RWPE2 (cell line): ENCODE measurements at regions not wholly inside any gene's neighbourhood (a gene's known extent, or its start where the extent isn't known, plus 50 kb on each side); places are given as distances from the start of the nearest gene placed in this dataset.

ENCODE experiments used
- ATAC-seq: fragments of 200-7000 bp; cut with Tn5 transposase; 3 replicates; pipeline ENCODE4 v1.9.1; 2021; ENCODE audit warnings: low read depth
- DNase-seq: peaks from one replicate; pipeline ENCODE4 v3.0.0-alpha.2; 2020; ENCODE audit warnings: low spot score
- H3K27ac ChIP-seq: fragments of 450-650 bp; 2 replicates; pipeline ENCODE4 v1.5.1; 2017; ENCODE audit warnings: mild to moderate bottlenecking; ENCODE audit not compliant: poor library complexity, severe bottlenecking
- H3K27me3 ChIP-seq: fragments of 250-450 bp; sonication (Bioruptor Pico); 2 replicates; pipeline ENCODE4 v1.5.1; 2021; ENCODE audit warnings: mild to moderate bottlenecking, moderate library complexity; ENCODE audit not compliant: insufficient read depth, poor library complexity, severe bottlenecking
- H3K36me3 ChIP-seq: fragments of 250-450 bp; sonication (Bioruptor Pico); 2 replicates; pipeline ENCODE4 v1.5.1; 2020; ENCODE audit warnings: low read depth, mild to moderate bottlenecking, moderate library complexity
- H3K4me1 ChIP-seq: fragments of 250-450 bp; sonication (Bioruptor Pico); 2 replicates; pipeline ENCODE4 v1.5.1; 2021; ENCODE audit warnings: mild to moderate bottlenecking, moderate library complexity; ENCODE audit not compliant: insufficient read depth, poor library complexity, severe bottlenecking
- H3K4me3 ChIP-seq: fragments of 250-450 bp; sonication (Bioruptor Pico); 2 replicates; pipeline ENCODE4 v1.5.1; 2021; ENCODE audit warnings: mild to moderate bottlenecking, moderate library complexity; ENCODE audit not compliant: severe bottlenecking
- H3K9me3 ChIP-seq: fragments of 250-450 bp; sonication (Bioruptor Pico); 2 replicates; pipeline ENCODE4 v1.5.1; 2021; ENCODE audit warnings: mild to moderate bottlenecking, moderate library complexity; ENCODE audit not compliant: severe bottlenecking
- TF ChIP-seq, protein P1 (sequence below): fragments of 450-650 bp; IDR thresholded peaks from one replicate; pipeline ENCODE4 v1.5.1; 2017; ENCODE audit warnings: mild to moderate bottlenecking, moderate library complexity; ENCODE audit not compliant: poor library complexity, severe bottlenecking

DNA sequence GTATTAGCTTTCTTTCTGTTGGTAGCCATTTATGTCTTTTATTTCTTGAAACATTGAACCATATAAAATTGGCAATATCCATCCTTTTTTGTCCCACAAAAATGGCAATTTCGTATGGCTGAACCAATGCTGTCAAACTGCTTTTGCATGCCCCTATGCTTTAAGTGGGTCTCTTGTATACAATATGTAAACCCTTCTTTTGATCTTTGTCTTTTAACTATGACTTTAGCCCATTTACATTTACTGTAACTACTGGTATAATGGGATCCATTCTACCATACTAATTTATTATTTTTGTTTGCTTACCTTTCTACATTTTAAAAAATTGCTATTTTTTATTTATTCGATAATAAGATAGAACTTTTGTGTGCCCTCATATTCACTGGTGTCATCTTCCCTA, 93.4 kb downstream of the TENT4A start:
- Histone ChIP-seq H3K27ac (no peak overlapping the region), H3K9me3 (peaks cover 6% of the 10 kb centered on the region), H3K4me3 (no peak overlapping the region), H3K4me1 (no peaks in the 10 kb centered on the region), H3K36me3 (no peaks in the 10 kb centered on the region), H3K27me3 (no peaks in the 10 kb centered on the region)
- DNase-seq (no peak), ATAC-seq (no peak)
- TF ChIP-seq, protein P1, sequence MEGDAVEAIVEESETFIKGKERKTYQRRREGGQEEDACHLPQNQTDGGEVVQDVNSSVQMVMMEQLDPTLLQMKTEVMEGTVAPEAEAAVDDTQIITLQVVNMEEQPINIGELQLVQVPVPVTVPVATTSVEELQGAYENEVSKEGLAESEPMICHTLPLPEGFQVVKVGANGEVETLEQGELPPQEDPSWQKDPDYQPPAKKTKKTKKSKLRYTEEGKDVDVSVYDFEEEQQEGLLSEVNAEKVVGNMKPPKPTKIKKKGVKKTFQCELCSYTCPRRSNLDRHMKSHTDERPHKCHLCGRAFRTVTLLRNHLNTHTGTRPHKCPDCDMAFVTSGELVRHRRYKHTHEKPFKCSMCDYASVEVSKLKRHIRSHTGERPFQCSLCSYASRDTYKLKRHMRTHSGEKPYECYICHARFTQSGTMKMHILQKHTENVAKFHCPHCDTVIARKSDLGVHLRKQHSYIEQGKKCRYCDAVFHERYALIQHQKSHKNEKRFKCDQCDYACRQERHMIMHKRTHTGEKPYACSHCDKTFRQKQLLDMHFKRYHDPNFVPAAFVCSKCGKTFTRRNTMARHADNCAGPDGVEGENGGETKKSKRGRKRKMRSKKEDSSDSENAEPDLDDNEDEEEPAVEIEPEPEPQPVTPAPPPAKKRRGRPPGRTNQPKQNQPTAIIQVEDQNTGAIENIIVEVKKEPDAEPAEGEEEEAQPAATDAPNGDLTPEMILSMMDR = no peak

DNA sequence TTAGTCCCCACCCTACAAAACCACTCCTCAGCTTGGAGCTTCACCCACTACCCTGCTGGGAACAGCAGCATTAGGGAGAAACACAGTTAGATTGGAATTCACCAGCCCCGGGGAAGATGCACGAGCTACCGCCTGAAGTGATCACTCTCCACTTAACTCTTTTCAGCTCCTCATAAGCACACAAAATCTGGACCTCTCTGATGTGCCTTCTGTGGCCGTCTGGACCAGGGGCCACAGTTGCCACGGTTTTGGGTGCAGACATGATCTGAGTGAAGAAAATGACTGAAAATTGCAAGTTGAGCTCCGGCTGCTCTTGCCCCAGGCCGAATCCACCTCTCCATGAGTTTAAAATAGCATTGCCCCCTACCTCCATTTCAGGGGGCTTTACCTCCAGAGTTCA, 95.2 kb downstream of the TENT4A start:
- no peak for ATAC-seq
- H3K4me1 ChIP-seq = no peaks in the 10 kb centered on the region
- no peaks in the 10 kb centered on the region for H3K27me3 ChIP-seq
- no peak overlapping the region for H3K27ac ChIP-seq
- TF ChIP-seq, protein P1 = no peak
- no peak for DNase-seq
- no peaks in the 10 kb centered on the region for H3K36me3 ChIP-seq
- H3K9me3 ChIP-seq = peaks cover 6% of the 10 kb centered on the region
- no peak overlapping the region for H3K4me3 ChIP-seq

GRCh38 chr5:6810641-6811405, 97.6 kb downstream of the TENT4A start:
- Histone ChIP-seq H3K4me1 (no peaks in the 10 kb centered on the region), H3K9me3 (peaks cover 6% of the 10 kb centered on the region), H3K27ac (no peak overlapping the region), H3K27me3 (peaks cover 4% of the 10 kb centered on the region), H3K36me3 (no peaks in the 10 kb centered on the region), H3K4me3 (no peak overlapping the region)
- ATAC-seq (no peak), DNase-seq (no peak)
- TF ChIP-seq, protein P1 = no peak

GRCh38 chr5:6812091-6812490, 98.9 kb downstream of the TENT4A start:
- ATAC-seq = no peak
- no peak for DNase-seq
- Histone ChIP-seq H3K4me1 (no peaks in the 10 kb centered on the region), H3K9me3 (no peaks in the 10 kb centered on the region), H3K36me3 (no peaks in the 10 kb centered on the region), H3K4me3 (no peak overlapping the region), H3K27me3 (peaks cover 4% of the 10 kb centered on the region), H3K27ac (no peak overlapping the region)
- TF ChIP-seq, protein P1 = no peak
